ENCODE measurements at regions not wholly inside any gene's neighbourhood (a gene's known extent, or its start where the extent isn't known, plus 50 kb on each side); places are given as distances from the start of the nearest gene placed in this dataset.

DNA sequence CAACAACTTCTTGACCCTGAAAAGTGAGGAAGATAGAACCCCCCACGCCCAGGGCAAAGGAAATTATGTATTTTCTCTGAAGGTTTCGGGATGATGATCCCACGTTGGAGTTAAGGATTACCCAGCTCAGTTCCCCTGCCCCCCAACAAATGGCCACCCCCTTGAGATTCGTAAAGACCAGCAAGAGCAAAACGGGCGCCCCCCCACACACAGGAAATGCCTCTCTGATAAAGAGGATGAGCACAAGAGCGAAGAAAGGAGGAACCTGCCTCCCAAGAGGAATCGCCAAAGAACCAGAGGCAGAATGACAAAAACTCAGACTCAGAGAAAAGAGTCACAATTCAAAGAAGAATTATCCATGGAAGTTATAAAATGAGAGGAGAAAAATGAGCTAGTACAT is 576.9 kb downstream of the MATN1 start:
- POLR2A ChIA-PET, result no interaction called here

DNA sequence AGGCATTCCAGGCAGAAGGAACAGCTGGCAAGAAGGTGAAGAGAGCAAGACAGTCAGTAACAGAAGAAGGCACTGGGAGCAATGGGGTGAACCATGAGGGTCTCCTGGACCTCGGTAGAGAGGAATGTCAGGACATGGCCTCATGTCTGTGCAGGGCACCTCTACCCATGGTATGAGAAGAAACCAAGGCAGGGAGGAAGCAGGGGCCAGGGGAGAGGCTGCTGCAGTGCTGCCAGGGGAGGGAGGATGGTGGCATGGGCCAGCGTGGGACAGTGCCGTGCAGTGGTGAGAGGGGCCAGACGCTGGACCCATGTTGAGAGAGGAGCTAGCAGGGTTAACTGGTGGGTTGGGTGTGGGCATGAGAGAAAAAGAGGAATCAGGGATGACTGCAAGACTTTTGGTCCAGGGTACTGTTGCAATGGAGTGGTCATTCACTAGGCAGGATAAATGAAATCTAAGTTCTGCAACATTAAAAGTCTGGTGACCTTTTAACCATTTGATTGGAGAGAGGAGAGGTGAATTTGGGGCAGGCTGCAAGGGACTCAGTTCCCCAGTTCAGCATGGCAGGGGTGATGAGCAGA is 577.6 kb downstream of the MATN1 start:
- H3K9ac ChIP-seq (ENCODE audit: low read length), result no peak overlapping the region
- CTCF ChIA-PET, result no interaction called here
- H4K20me1 ChIP-seq (ENCODE audit: insufficient read depth), result no peaks in the 10 kb centered on the region
- no peaks in the 10 kb centered on the region for H3K4me1 ChIP-seq (ENCODE audit: control insufficient read depth in 1 of 2, insufficient read depth in 2 of 2, low read length in 2 of 2)
- peaks cover 28% of the 10 kb centered on the region for H3K27me3 ChIP-seq (ENCODE audit: insufficient read depth, low read length)
- BruUV-seq (replicated peaks), result no TSS peak
- H3K79me2 ChIP-seq (ENCODE audit: insufficient read depth, low read length), result no peaks in the 10 kb centered on the region
- H3K4me2 ChIP-seq (ENCODE audit: low read length), result no peak overlapping the region
- POLR2A ChIA-PET, result no interaction called here
- H3K9me2 ChIP-seq (ENCODE audit: insufficient read depth), result no peaks in the 10 kb centered on the region
- no peaks in the 10 kb centered on the region for H3K36me3 ChIP-seq (ENCODE audit: control insufficient read depth in 1 of 2, insufficient read depth in 2 of 2, low read length in 2 of 2)
- no peaks in the 10 kb centered on the region for H3K9me3 ChIP-seq (ENCODE audit: control insufficient read depth in 1 of 2, insufficient read depth in 1 of 2, low read depth in 1 of 2, low read length in 2 of 2)
- ATAC-seq (no peak), DNase-seq (ENCODE audit: low read depth, low spot score) (no peak)
- H3K27ac ChIP-seq (ENCODE audit: low read depth, low read length), result no peak overlapping the region
- RAD21 ChIA-PET (ENCODE audit: low non-redundant PET in 1 of 2, low total read pairs in 2 of 2, uncharacterized antibody in 2 of 2, unreplicated experiment in 2 of 2), result no interaction called here
- no peak overlapping the region for H3K4me3 ChIP-seq (replicated peaks in 1 of 2; ENCODE audit: low read depth in 1 of 2, low read length in 2 of 2)
- intact Hi-C loops (cut with micrococcal nuclease), result no loop called here
- H2AFZ ChIP-seq (ENCODE audit: low read depth, low read length, poor library complexity, severe bottlenecking), result no peak overlapping the region
- no peak for TF ChIP-seq SP1 (IDR thresholded peaks at IDR 0.05; ENCODE audit: low read depth)
- TF ChIP-seq TCF7L2 (IDR thresholded peaks at IDR 0.05; ENCODE audit: borderline replicate concordance, extremely low read depth, insufficient read depth, insufficient read length), result no peak
- TF ChIP-seq EZH2phosphoT487 (IDR thresholded peaks at IDR 0.05; ENCODE audit: borderline replicate concordance), result no peak
- no peak for TF ChIP-seq YY1 (IDR thresholded peaks at IDR 0.05; ENCODE audit: extremely low read depth, insufficient replicate concordance, low read depth, low read length)
- no peak for TF ChIP-seq JUND (IDR thresholded peaks at IDR 0.05)
- TF ChIP-seq, protein P1, sequence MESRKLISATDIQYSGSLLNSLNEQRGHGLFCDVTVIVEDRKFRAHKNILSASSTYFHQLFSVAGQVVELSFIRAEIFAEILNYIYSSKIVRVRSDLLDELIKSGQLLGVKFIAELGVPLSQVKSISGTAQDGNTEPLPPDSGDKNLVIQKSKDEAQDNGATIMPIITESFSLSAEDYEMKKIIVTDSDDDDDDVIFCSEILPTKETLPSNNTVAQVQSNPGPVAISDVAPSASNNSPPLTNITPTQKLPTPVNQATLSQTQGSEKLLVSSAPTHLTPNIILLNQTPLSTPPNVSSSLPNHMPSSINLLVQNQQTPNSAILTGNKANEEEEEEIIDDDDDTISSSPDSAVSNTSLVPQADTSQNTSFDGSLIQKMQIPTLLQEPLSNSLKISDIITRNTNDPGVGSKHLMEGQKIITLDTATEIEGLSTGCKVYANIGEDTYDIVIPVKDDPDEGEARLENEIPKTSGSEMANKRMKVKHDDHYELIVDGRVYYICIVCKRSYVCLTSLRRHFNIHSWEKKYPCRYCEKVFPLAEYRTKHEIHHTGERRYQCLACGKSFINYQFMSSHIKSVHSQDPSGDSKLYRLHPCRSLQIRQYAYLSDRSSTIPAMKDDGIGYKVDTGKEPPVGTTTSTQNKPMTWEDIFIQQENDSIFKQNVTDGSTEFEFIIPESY (IDR thresholded peaks at IDR 0.05; ENCODE audit: extremely low read depth, insufficient replicate concordance, low read length), result no peak
- TF ChIP-seq, protein P2, sequence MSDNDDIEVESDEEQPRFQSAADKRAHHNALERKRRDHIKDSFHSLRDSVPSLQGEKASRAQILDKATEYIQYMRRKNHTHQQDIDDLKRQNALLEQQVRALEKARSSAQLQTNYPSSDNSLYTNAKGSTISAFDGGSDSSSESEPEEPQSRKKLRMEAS (IDR thresholded peaks at IDR 0.05), result no peak
- TF ChIP-seq RAD21 (IDR thresholded peaks at IDR 0.05; ENCODE audit: low read depth), result no peak
- TF ChIP-seq ZFX (IDR thresholded peaks at IDR 0.05), result no peak
- no peak for TF ChIP-seq CBX3 (IDR thresholded peaks at IDR 0.05; ENCODE audit: low read depth)
- TF ChIP-seq, protein P3, sequence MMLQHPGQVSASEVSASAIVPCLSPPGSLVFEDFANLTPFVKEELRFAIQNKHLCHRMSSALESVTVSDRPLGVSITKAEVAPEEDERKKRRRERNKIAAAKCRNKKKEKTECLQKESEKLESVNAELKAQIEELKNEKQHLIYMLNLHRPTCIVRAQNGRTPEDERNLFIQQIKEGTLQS (IDR thresholded peaks at IDR 0.05), result no peak
- no peak for TF ChIP-seq CEBPB (IDR thresholded peaks at IDR 0.05; ENCODE audit: low read depth)
- no peak for TF ChIP-seq SIN3A (IDR thresholded peaks at IDR 0.05; ENCODE audit: low read depth)
- no peak for TF ChIP-seq EZH2 (IDR thresholded peaks at IDR 0.05)
- TF ChIP-seq FOSL1 (IDR thresholded peaks at IDR 0.05; ENCODE audit: low read depth), result no peak
- no peak for TF ChIP-seq EGR1 (IDR thresholded peaks at IDR 0.05; ENCODE audit: low read depth)

More for the DNA sequence above, 576.9 kb downstream of the MATN1 start:
- RAD21 ChIA-PET (ENCODE audit: low non-redundant PET in 1 of 2, low total read pairs in 2 of 2, uncharacterized antibody in 2 of 2, unreplicated experiment in 2 of 2), result no interaction called here
- Histone ChIP-seq H3K79me2 (ENCODE audit: insufficient read depth, low read length) (no peaks in the 10 kb centered on the region), H3K4me3 (replicated peaks in 1 of 2; ENCODE audit: low read depth in 1 of 2, low read length in 2 of 2) (no peak overlapping the region), H2AFZ (ENCODE audit: low read depth, low read length, poor library complexity, severe bottlenecking) (no peak overlapping the region), H3K9ac (ENCODE audit: low read length) (no peak overlapping the region), H4K20me1 (ENCODE audit: insufficient read depth) (no peaks in the 10 kb centered on the region), H3K4me2 (ENCODE audit: low read length) (no peak overlapping the region), H3K36me3 (ENCODE audit: control insufficient read depth in 1 of 2, insufficient read depth in 2 of 2, low read length in 2 of 2) (no peaks in the 10 kb centered on the region), H3K4me1 (ENCODE audit: control insufficient read depth in 1 of 2, insufficient read depth in 2 of 2, low read length in 2 of 2) (no peaks in the 10 kb centered on the region), H3K9me3 (ENCODE audit: control insufficient read depth in 1 of 2, insufficient read depth in 1 of 2, low read depth in 1 of 2, low read length in 2 of 2) (no peaks in the 10 kb centered on the region), H3K27me3 (ENCODE audit: insufficient read depth, low read length) (peaks cover 28% of the 10 kb centered on the region), H3K27ac (ENCODE audit: low read depth, low read length) (no peak overlapping the region), H3K9me2 (ENCODE audit: insufficient read depth) (no peaks in the 10 kb centered on the region)
- intact Hi-C loops (cut with micrococcal nuclease), result no loop called here
- TF ChIP-seq CEBPB (IDR thresholded peaks at IDR 0.05; ENCODE audit: low read depth), result no peak
- no peak for TF ChIP-seq EZH2 (IDR thresholded peaks at IDR 0.05)
- no peak for TF ChIP-seq POLR2A (IDR thresholded peaks at IDR 0.05; ENCODE audit: borderline replicate concordance, extremely low read depth, insufficient read depth, insufficient read length)
- TF ChIP-seq TCF7L2 (IDR thresholded peaks at IDR 0.05; ENCODE audit: borderline replicate concordance, extremely low read depth, insufficient read depth, insufficient read length), result no peak
- TF ChIP-seq, protein P3 (IDR thresholded peaks at IDR 0.05), result no peak
- no peak for TF ChIP-seq SRF (IDR thresholded peaks at IDR 0.05; ENCODE audit: low read depth)
- TF ChIP-seq, protein P2 (IDR thresholded peaks at IDR 0.05), result no peak
- TF ChIP-seq RAD21 (IDR thresholded peaks at IDR 0.05; ENCODE audit: low read depth), result no peak
- no peak for TF ChIP-seq CBX3 (IDR thresholded peaks at IDR 0.05; ENCODE audit: low read depth)
- no peak for TF ChIP-seq EZH2phosphoT487 (IDR thresholded peaks at IDR 0.05; ENCODE audit: borderline replicate concordance)
- DNase-seq (ENCODE audit: low read depth, low spot score) (no peak), ATAC-seq (no peak)
- no TSS peak for BruUV-seq (replicated peaks)
- CTCF ChIA-PET, result no interaction called here

All from HCT116 (cell line).